ENCODE measurements at regions not wholly inside any gene's neighbourhood (a gene's known extent, or its start where the extent isn't known, plus 50 kb on each side); places are given as distances from the start of the nearest gene placed in this dataset.

- Histone ChIP-seq H3K9ac (ENCODE audit: low read depth in 1 of 2, low read length in 2 of 2) (no peak overlapping the region), H3K27me3 (ENCODE audit: control insufficient read depth in 4 of 4, insufficient read depth in 4 of 4, low read length in 3 of 4) (no peaks in the 10 kb centered on the region), H3K4me3 (ENCODE audit: low read depth in 1 of 3, low read length in 3 of 3) (no peak overlapping the region), H3K27ac (ENCODE audit: low read depth in 1 of 2, low read length in 2 of 2) (no peak overlapping the region), H3K9me3 (ENCODE audit: control insufficient read depth in 4 of 4, low read length in 3 of 4) (no peaks in the 10 kb centered on the region), H3K36me3 (ENCODE audit: control insufficient read depth in 4 of 4, insufficient read depth in 3 of 4, low read depth in 1 of 4, low read length in 3 of 4) (no peaks in the 10 kb centered on the region), H3K4me1 (ENCODE audit: control insufficient read depth in 4 of 4, insufficient read depth in 4 of 4, low read length in 3 of 4) (no peaks in the 10 kb centered on the region)
- 84% methylated on average over 1 of the region's 1 CpG for WGBS
- DNase-seq (ENCODE audit: low spot score): no peak
- TF ChIP-seq, protein P1, sequence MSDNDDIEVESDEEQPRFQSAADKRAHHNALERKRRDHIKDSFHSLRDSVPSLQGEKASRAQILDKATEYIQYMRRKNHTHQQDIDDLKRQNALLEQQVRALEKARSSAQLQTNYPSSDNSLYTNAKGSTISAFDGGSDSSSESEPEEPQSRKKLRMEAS (IDR thresholded peaks at IDR 0.05): no peak
- TF ChIP-seq GABPA (IDR thresholded peaks at IDR 0.05 in 1 of 2, conservative IDR thresholded peaks at IDR 0.05 in 1 of 2) (no peak), RAD21 (IDR thresholded peaks at IDR 0.05) (no peak), SP1 (IDR thresholded peaks at IDR 0.05) (no peak), EGR1 (IDR thresholded peaks at IDR 0.05; ENCODE audit: low read depth in 2 of 2) (no peak), RXRA (IDR thresholded peaks at IDR 0.05) (no peak), TAF1 (conservative IDR thresholded peaks at IDR 0.05) (no peak), NR2F2 (IDR thresholded peaks at IDR 0.05) (no peak)
- TF ChIP-seq, protein P2, sequence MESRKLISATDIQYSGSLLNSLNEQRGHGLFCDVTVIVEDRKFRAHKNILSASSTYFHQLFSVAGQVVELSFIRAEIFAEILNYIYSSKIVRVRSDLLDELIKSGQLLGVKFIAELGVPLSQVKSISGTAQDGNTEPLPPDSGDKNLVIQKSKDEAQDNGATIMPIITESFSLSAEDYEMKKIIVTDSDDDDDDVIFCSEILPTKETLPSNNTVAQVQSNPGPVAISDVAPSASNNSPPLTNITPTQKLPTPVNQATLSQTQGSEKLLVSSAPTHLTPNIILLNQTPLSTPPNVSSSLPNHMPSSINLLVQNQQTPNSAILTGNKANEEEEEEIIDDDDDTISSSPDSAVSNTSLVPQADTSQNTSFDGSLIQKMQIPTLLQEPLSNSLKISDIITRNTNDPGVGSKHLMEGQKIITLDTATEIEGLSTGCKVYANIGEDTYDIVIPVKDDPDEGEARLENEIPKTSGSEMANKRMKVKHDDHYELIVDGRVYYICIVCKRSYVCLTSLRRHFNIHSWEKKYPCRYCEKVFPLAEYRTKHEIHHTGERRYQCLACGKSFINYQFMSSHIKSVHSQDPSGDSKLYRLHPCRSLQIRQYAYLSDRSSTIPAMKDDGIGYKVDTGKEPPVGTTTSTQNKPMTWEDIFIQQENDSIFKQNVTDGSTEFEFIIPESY (IDR thresholded peaks at IDR 0.05): no peak
- TF ChIP-seq, protein P3, sequence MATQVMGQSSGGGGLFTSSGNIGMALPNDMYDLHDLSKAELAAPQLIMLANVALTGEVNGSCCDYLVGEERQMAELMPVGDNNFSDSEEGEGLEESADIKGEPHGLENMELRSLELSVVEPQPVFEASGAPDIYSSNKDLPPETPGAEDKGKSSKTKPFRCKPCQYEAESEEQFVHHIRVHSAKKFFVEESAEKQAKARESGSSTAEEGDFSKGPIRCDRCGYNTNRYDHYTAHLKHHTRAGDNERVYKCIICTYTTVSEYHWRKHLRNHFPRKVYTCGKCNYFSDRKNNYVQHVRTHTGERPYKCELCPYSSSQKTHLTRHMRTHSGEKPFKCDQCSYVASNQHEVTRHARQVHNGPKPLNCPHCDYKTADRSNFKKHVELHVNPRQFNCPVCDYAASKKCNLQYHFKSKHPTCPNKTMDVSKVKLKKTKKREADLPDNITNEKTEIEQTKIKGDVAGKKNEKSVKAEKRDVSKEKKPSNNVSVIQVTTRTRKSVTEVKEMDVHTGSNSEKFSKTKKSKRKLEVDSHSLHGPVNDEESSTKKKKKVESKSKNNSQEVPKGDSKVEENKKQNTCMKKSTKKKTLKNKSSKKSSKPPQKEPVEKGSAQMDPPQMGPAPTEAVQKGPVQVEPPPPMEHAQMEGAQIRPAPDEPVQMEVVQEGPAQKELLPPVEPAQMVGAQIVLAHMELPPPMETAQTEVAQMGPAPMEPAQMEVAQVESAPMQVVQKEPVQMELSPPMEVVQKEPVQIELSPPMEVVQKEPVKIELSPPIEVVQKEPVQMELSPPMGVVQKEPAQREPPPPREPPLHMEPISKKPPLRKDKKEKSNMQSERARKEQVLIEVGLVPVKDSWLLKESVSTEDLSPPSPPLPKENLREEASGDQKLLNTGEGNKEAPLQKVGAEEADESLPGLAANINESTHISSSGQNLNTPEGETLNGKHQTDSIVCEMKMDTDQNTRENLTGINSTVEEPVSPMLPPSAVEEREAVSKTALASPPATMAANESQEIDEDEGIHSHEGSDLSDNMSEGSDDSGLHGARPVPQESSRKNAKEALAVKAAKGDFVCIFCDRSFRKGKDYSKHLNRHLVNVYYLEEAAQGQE (IDR thresholded peaks at IDR 0.05): no peak
- TF ChIP-seq, protein P4, sequence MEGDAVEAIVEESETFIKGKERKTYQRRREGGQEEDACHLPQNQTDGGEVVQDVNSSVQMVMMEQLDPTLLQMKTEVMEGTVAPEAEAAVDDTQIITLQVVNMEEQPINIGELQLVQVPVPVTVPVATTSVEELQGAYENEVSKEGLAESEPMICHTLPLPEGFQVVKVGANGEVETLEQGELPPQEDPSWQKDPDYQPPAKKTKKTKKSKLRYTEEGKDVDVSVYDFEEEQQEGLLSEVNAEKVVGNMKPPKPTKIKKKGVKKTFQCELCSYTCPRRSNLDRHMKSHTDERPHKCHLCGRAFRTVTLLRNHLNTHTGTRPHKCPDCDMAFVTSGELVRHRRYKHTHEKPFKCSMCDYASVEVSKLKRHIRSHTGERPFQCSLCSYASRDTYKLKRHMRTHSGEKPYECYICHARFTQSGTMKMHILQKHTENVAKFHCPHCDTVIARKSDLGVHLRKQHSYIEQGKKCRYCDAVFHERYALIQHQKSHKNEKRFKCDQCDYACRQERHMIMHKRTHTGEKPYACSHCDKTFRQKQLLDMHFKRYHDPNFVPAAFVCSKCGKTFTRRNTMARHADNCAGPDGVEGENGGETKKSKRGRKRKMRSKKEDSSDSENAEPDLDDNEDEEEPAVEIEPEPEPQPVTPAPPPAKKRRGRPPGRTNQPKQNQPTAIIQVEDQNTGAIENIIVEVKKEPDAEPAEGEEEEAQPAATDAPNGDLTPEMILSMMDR (IDR thresholded peaks at IDR 0.05; ENCODE audit: low read depth, low read length, missing input control): no peak
Measured at GRCh38 chr3:106510206-106510605, 641.4 kb upstream of the CBLB start.

- Histone ChIP-seq H3K9me3 (ENCODE audit: control insufficient read depth in 4 of 4, low read length in 3 of 4) (no peaks in the 10 kb centered on the region), H3K4me3 (ENCODE audit: low read depth in 1 of 3, low read length in 3 of 3) (no peak overlapping the region), H3K27me3 (ENCODE audit: control insufficient read depth in 4 of 4, insufficient read depth in 4 of 4, low read length in 3 of 4) (no peaks in the 10 kb centered on the region), H3K36me3 (ENCODE audit: control insufficient read depth in 4 of 4, insufficient read depth in 3 of 4, low read depth in 1 of 4, low read length in 3 of 4) (no peaks in the 10 kb centered on the region), H3K4me1 (ENCODE audit: control insufficient read depth in 4 of 4, insufficient read depth in 4 of 4, low read length in 3 of 4) (no peaks in the 10 kb centered on the region), H3K27ac (ENCODE audit: low read depth in 1 of 2, low read length in 2 of 2) (no peak overlapping the region), H3K9ac (ENCODE audit: low read depth in 1 of 2, low read length in 2 of 2) (no peak overlapping the region)
- WGBS: 100% methylated on average over 1 of the region's 1 CpG
- no peak for DNase-seq (ENCODE audit: low spot score)
- TF ChIP-seq, protein P5, sequence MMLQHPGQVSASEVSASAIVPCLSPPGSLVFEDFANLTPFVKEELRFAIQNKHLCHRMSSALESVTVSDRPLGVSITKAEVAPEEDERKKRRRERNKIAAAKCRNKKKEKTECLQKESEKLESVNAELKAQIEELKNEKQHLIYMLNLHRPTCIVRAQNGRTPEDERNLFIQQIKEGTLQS (IDR thresholded peaks at IDR 0.05): no peak
- TF ChIP-seq FOXA1 (IDR thresholded peaks at IDR 0.05) (no peak), RXRA (IDR thresholded peaks at IDR 0.05) (no peak), FOXA2 (IDR thresholded peaks at IDR 0.05) (no peak), EGR1 (IDR thresholded peaks at IDR 0.05; ENCODE audit: low read depth in 2 of 2) (no peak), GABPA (IDR thresholded peaks at IDR 0.05 in 1 of 2, conservative IDR thresholded peaks at IDR 0.05 in 1 of 2) (no peak), HNF4G (IDR thresholded peaks at IDR 0.05) (no peak)
- TF ChIP-seq, protein P4 (IDR thresholded peaks at IDR 0.05; ENCODE audit: low read depth, low read length, missing input control): no peak
- TF ChIP-seq, protein P1 (IDR thresholded peaks at IDR 0.05): no peak
- TF ChIP-seq, protein P2 (IDR thresholded peaks at IDR 0.05): no peak
Measured at GRCh38 chr3:106512846-106513245, 644.0 kb upstream of the CBLB start.

Data from liver (tissue), 8 donors.